Occipital lobe (tissue), 1 donor: ENCODE measurements at regions not wholly inside any gene's neighbourhood (a gene's known extent, or its start where the extent isn't known, plus 50 kb on each side); places are given as distances from the start of the nearest gene placed in this dataset.

Source experiments
- DNase-seq: peaks from one replicate; lab custom pipeline; 2025; lab: John Stamatoyannopoulos, UW

GRCh38 chr13:106986033-106986484 lies 418.1 kb upstream of the ARGLU1 start:
- no peak for DNase-seq

- no peak for DNase-seq
These were observed 417.5 kb upstream of the ARGLU1 start for GRCh38 chr13:106985481-106985880.

GRCh38 chr13:106981051-106981450 lies 413.1 kb upstream of the ARGLU1 start:
- peak; percentile 2 for DNase-seq

GRCh38 chr13:106967391-106967790 lies 399.5 kb upstream of the ARGLU1 start:
- DNase-seq = no peak

- DNase-seq = no peak
These were observed 395.2 kb upstream of the ARGLU1 start for GRCh38 chr13:106963151-106963550.

GRCh38 chr13:106961651-106962050 lies 393.7 kb upstream of the ARGLU1 start:
- no peak for DNase-seq

GRCh38 chr13:106961216-106961615 lies 393.3 kb upstream of the ARGLU1 start:
- DNase-seq = no peak

- no peak for DNase-seq
These were observed 390.7 kb upstream of the ARGLU1 start for GRCh38 chr13:106958621-106959048.

- no peak for DNase-seq
These were observed 374.6 kb upstream of the ARGLU1 start for GRCh38 chr13:106942563-106942962.

- DNase-seq = no peak
These were observed 373.8 kb upstream of the ARGLU1 start for GRCh38 chr13:106941779-106942178.

- no peak for DNase-seq
These were observed 359.5 kb upstream of the ARGLU1 start for GRCh38 chr13:106927421-106927820.

- DNase-seq = no peak
These were observed 354.4 kb upstream of the ARGLU1 start for GRCh38 chr13:106922384-106922783.

GRCh38 chr13:106919638-106920037 lies 351.7 kb upstream of the ARGLU1 start:
- no peak for DNase-seq

GRCh38 chr13:106919133-106919532 lies 351.2 kb upstream of the ARGLU1 start:
- no peak for DNase-seq

- no peak for DNase-seq
These were observed 350.6 kb upstream of the ARGLU1 start for GRCh38 chr13:106918557-106918860.

- DNase-seq = peak; percentile 59
These were observed 350.0 kb upstream of the ARGLU1 start for GRCh38 chr13:106917673-106918556.

- no peak for DNase-seq
These were observed 349.2 kb upstream of the ARGLU1 start for GRCh38 chr13:106917024-106917571.

GRCh38 chr13:106916329-106916976 lies 348.5 kb upstream of the ARGLU1 start:
- DNase-seq = no peak

- no peak for DNase-seq
These were observed 347.2 kb upstream of the ARGLU1 start for GRCh38 chr13:106915146-106915545.

GRCh38 chr13:106911627-106912026 lies 343.7 kb upstream of the ARGLU1 start:
- DNase-seq = no peak

GRCh38 chr13:106911020-106911419 lies 343.1 kb upstream of the ARGLU1 start:
- DNase-seq = no peak

- DNase-seq = no peak
These were observed 338.6 kb upstream of the ARGLU1 start for GRCh38 chr13:106906426-106906996.
